HepG2 (cell line): ENCODE measurements at regions not wholly inside any gene's neighbourhood (a gene's known extent, or its start where the extent isn't known, plus 50 kb on each side); places are given as distances from the start of the nearest gene placed in this dataset.

Experiments used
- ATAC-seq: fragments of 200-7000 bp; cut with Tn5 transposase; 3 replicates; pipeline ENCODE4 v1.9.1; 2020; ENCODE audit warnings: mild to moderate bottlenecking, moderate library complexity
- BruUV-seq: library from RNA; stranded (reverse); fragments of 400-500 nt; replicated peaks from 2 replicates; lab custom pipeline; 2021; lab: Mats Ljungman, UMichigan
- CTCF ChIA-PET: fragments of 300-600 bp; formaldehyde crosslinking; extraction: SDS; loops from one replicate; lab custom pipeline; 2021; ENCODE audit warnings: low total read pairs, inconsistent platforms, low intra/inter-chr PET ratio; lab: Yijun Ruan, JAX
- POLR2A ChIA-PET: fragments of 350-600 bp; sonication (Branson Sonifier 250); formaldehyde crosslinking; loops from one replicate; lab custom pipeline; 2020; ENCODE audit warnings: antibody characterized with exemption, inconsistent platforms; lab: Yijun Ruan, JAX
- DNase-seq: peaks from one replicate; pipeline ENCODE4 v3.0.0-alpha.2; 2015; ENCODE audit warnings: low spot score
- FAIRE-seq: peaks from 3 replicates; lab custom pipeline; 2011; peaks lifted over from hg19 to GRCh38; lab: Jason Lieb, UNC
- H2AFZ ChIP-seq: one replicate; pipeline ENCODE4 v1.6.1; 2011; ENCODE audit warnings: low read length, inconsistent platforms
- H3K27ac ChIP-seq: fragments of 300-600 bp; 3 replicates; pipeline ENCODE4 v1.8.0; 2011; ENCODE audit warnings: mixed run types, mild to moderate bottlenecking, mixed read lengths, low read length, inconsistent platforms; ENCODE audit not compliant: insufficient read depth; ENCODE audit errors: extremely low read length
- H3K27me3 ChIP-seq, 2 experiments: fragments of 200-600 bp in 1 of 2; 2 replicates in 1 of 2; 3 replicates in 1 of 2; pipeline versions ENCODE4 v1.6.0 to v1.8.0; 2011; ENCODE audit warnings: low read length in 2 of 2, mild to moderate bottlenecking in 2 of 2, moderate library complexity in 2 of 2, inconsistent platforms in 1 of 2; ENCODE audit not compliant: insufficient read depth in 2 of 2, control insufficient read depth in 1 of 2
- H3K36me3 ChIP-seq, 2 experiments: fragments of 200-600 bp in 1 of 2; replicated peaks in 1 of 2; 2 replicates in 1 of 2; 3 replicates in 1 of 2; pipeline versions ENCODE4 v1.5.1 to v1.8.0; 2011; ENCODE audit warnings: low read length in 2 of 2, inconsistent platforms in 1 of 2; ENCODE audit not compliant: insufficient read depth in 2 of 2, control insufficient read depth in 1 of 2
- H3K4me1 ChIP-seq: 2 replicates; pipeline ENCODE4 v1.5.1; 2012; ENCODE audit warnings: low read length, inconsistent platforms; ENCODE audit not compliant: insufficient read depth
- H3K4me2 ChIP-seq: 2 replicates; pipeline ENCODE4 v1.6.0; 2011; ENCODE audit warnings: low read depth, low read length, inconsistent platforms
- H3K4me3 ChIP-seq, 3 experiments: fragments of 200-600 bp in 1 of 3; sonication (generic), shearing (Covaris generic) in 1 of 3; replicated peaks in 1 of 3; 2 replicates each; pipeline ENCODE4 v1.5.1; 2011 to 2016; ENCODE audit warnings: low read length in 3 of 3, inconsistent platforms in 2 of 3, low read depth in 2 of 3, mild to moderate bottlenecking in 2 of 3, control low read depth in 1 of 3, mixed read lengths in 1 of 3; ENCODE audit not compliant: insufficient read depth in 1 of 3
- H3K79me2 ChIP-seq: one replicate; pipeline ENCODE4 v1.6.1; 2011; ENCODE audit warnings: low read length, inconsistent platforms; ENCODE audit not compliant: insufficient read depth
- H3K9ac ChIP-seq: 2 replicates; pipeline ENCODE4 v1.6.0; 2011; ENCODE audit warnings: mild to moderate bottlenecking, low read depth, low read length, inconsistent platforms; ENCODE audit not compliant: insufficient read depth
- H3K9me3 ChIP-seq: 2 replicates; pipeline ENCODE4 v1.5.1; 2012; ENCODE audit warnings: mild to moderate bottlenecking, low read length
- H4K20me1 ChIP-seq: 2 replicates; pipeline ENCODE4 v1.6.0; 2011; ENCODE audit warnings: inconsistent platforms, mild to moderate bottlenecking, low read length, moderate library complexity; ENCODE audit not compliant: insufficient read depth
- ARHGAP35 ChIP-seq: sonication (generic); formaldehyde crosslinking; IDR thresholded peaks from 2 replicates; pipeline ENCODE4 v1.9.0; 2022; ENCODE audit warnings: mild to moderate bottlenecking, inconsistent platforms, moderate library complexity, missing genetic modification reagents, borderline replicate concordance
- CENPX ChIP-seq: sonication (generic); formaldehyde crosslinking; IDR thresholded peaks from 2 replicates; pipeline ENCODE4 v1.9.0; 2021; ENCODE audit warnings: mild to moderate bottlenecking, missing genetic modification reagents, moderate library complexity
- ETV5 ChIP-seq: IDR thresholded peaks from 2 replicates; pipeline ENCODE4 v1.6.1; 2018; ENCODE audit warnings: missing biosample characterization, missing genetic modification reagents, inconsistent platforms, borderline replicate concordance
- GABPA ChIP-seq, 2 experiments: IDR thresholded peaks; 2 replicates each; pipeline ENCODE4 v1.6.1; 2011 to 2016; ENCODE audit warnings: low read depth in 2 of 2, low read length in 1 of 2, missing biosample characterization in 1 of 2, missing genetic modification characterization in 1 of 2
- HDAC6 ChIP-seq: fragments of 200-600 bp; sonication (generic); IDR thresholded peaks from 2 replicates; pipeline ENCODE4 v1.7.0; 2017; ENCODE audit warnings: mild to moderate bottlenecking, antibody characterized with exemption, low read length, low read depth
- SMAD3 ChIP-seq: sonication (generic); formaldehyde crosslinking; IDR thresholded peaks from 2 replicates; pipeline ENCODE4 v1.4.0; 2020; ENCODE audit warnings: missing genetic modification reagents
- TGIF2 ChIP-seq: IDR thresholded peaks from 2 replicates; pipeline ENCODE4 v1.6.1; 2016; ENCODE audit warnings: control low read depth, missing compliant biosample characterization
- ZFP36L1 ChIP-seq: sonication (generic); formaldehyde crosslinking; IDR thresholded peaks from 2 replicates; pipeline ENCODE4 v1.8.0; 2022; ENCODE audit warnings: mild to moderate bottlenecking, missing genetic modification reagents, moderate library complexity
- ZNF232 ChIP-seq: sonication (generic); formaldehyde crosslinking; IDR thresholded peaks from 2 replicates; pipeline ENCODE4 v1.4.0; 2020; ENCODE audit warnings: missing genetic modification reagents, borderline replicate concordance
- ZNF772 ChIP-seq: sonication (generic); formaldehyde crosslinking; IDR thresholded peaks from 2 replicates; pipeline ENCODE4 v1.5.0; 2020; ENCODE audit warnings: mild to moderate bottlenecking, missing genetic modification reagents
- WGBS: methylation state at CpG from one replicate; pipeline ENCODE4 v1.1.6; 2017; ENCODE audit warnings: low lambda C conversion rate; 5-methylcytosine and 5-hydroxymethylcytosine counted together
- in situ Hi-C: cut with HindIII; loops from 2 replicates; pipeline ENCODE4 v1.10.0; 2017; ENCODE audit warnings: low pct_unique_long_range_greater_than_20kb; ENCODE audit not compliant: extremely low pct_ligation_motif_present
- intact Hi-C: fragments of 100-400 bp; cut with micrococcal nuclease; formaldehyde crosslinking; loops from one replicate; pipeline ENCODE4 v1.10.0; 2022; ENCODE audit not compliant: unreplicated experiment
- TF ChIP-seq, protein P1 (sequence below): sonication (generic); formaldehyde crosslinking; IDR thresholded peaks from 2 replicates; pipeline ENCODE4 v1.5.0; 2020; ENCODE audit warnings: missing genetic modification reagents
- TF ChIP-seq, protein P2 (sequence below): sonication (generic); formaldehyde crosslinking; IDR thresholded peaks from 2 replicates; pipeline ENCODE4 v1.9.0; 2021; ENCODE audit warnings: mild to moderate bottlenecking, missing genetic modification reagents

DNA sequence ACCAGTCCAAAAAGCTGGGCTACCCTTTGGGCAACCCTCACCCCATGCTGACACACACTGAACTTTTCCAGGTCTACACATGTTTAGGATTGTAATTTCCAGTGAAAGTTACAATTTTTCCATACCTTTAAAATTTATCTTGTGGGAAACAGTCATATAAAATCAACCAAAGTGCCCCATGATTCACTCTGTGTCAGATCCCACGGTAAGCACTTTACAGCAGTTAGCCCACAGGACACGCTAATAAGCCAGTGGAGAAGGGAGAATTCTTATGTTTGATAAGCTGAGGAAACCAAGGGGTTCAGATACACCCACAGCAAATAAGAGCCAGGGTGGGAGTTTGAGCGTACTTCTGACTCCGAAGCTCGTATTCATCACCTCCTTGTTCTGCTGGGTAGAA is 72.4 kb upstream of the TBL1X start:
- no TSS peak for BruUV-seq
- no peaks in the 10 kb centered on the region for H3K9me3 ChIP-seq
- H2AFZ ChIP-seq, result no peak overlapping the region
- intact Hi-C loops, result no loop called here
- DNase-seq, result no peak
- CTCF ChIA-PET, result no interaction called here
- no peak for TF ChIP-seq CENPX (CRISPR knock-in tag)
- no peaks in the 10 kb centered on the region for H3K27me3 ChIP-seq
- H3K4me2 ChIP-seq, result no peak overlapping the region
- no peak overlapping the region for H3K4me3 ChIP-seq
- no peaks in the 10 kb centered on the region for H3K36me3 ChIP-seq
- H3K9ac ChIP-seq, result no peak overlapping the region
- in situ Hi-C loops, result no loop called here
- no peak overlapping the region for H3K27ac ChIP-seq
- no peak for FAIRE-seq
- 77% methylated on average over 2 of the region's 5 CpGs for WGBS
- H3K4me1 ChIP-seq, result peaks cover 13% of the 10 kb centered on the region
- no peaks in the 10 kb centered on the region for H3K79me2 ChIP-seq
- no peak for ATAC-seq
- POLR2A ChIA-PET, result no interaction called here
- H4K20me1 ChIP-seq, result no peaks in the 10 kb centered on the region

DNA sequence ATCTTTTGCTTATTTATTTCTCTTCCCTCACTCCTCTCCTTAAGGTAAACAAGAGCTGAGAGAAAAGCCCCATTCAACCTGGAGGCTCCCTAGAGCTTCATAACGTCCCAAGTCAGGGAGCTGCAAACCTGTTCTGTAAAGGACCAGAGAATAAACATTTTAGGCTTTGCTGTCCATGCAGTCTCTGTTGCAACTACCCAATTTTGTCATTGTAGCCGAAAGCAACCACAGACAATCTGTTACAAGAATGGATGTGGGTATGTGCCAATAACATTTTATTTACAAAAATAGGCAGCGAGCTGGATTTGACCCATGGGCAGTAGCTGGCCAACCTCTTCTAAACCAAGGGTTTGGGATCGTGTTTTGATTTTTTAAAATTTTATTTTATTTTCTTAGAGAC is 71.3 kb upstream of the TBL1X start:
- H3K27me3 ChIP-seq, result no peaks in the 10 kb centered on the region
- H3K4me1 ChIP-seq, result peaks cover 14% of the 10 kb centered on the region
- DNase-seq (no peak), ATAC-seq (no peak), FAIRE-seq (no peak)
- intact Hi-C loops (no loop called here), in situ Hi-C loops (no loop called here)
- BruUV-seq, result no TSS peak
- H3K36me3 ChIP-seq, result no peaks in the 10 kb centered on the region
- no peak overlapping the region for H3K4me2 ChIP-seq
- no peak overlapping the region for H2AFZ ChIP-seq
- WGBS, result 33% methylated on average over 4 of the region's 4 CpGs
- H3K4me3 ChIP-seq, result no peak overlapping the region
- H3K79me2 ChIP-seq, result no peaks in the 10 kb centered on the region
- ChIA-PET POLR2A (no interaction called here), CTCF (no interaction called here)
- no peak overlapping the region for H3K9ac ChIP-seq
- H3K9me3 ChIP-seq, result no peaks in the 10 kb centered on the region
- H3K27ac ChIP-seq, result no peak overlapping the region
- no peaks in the 10 kb centered on the region for H4K20me1 ChIP-seq
- no peak for TF ChIP-seq GABPA (IDR thresholded peaks at IDR 0.05; ENCODE audit: low read depth, low read length)
- no peak for TF ChIP-seq GABPA (CRISPR knock-in tag; IDR thresholded peaks at IDR 0.05; ENCODE audit: low read depth)
- TF ChIP-seq ETV5, result no peak
- no peak for TF ChIP-seq ZNF772 (CRISPR knock-in tag)
- TF ChIP-seq TGIF2, result no peak
- no peak for TF ChIP-seq ZNF232 (CRISPR knock-in tag)
- TF ChIP-seq, protein P1, sequence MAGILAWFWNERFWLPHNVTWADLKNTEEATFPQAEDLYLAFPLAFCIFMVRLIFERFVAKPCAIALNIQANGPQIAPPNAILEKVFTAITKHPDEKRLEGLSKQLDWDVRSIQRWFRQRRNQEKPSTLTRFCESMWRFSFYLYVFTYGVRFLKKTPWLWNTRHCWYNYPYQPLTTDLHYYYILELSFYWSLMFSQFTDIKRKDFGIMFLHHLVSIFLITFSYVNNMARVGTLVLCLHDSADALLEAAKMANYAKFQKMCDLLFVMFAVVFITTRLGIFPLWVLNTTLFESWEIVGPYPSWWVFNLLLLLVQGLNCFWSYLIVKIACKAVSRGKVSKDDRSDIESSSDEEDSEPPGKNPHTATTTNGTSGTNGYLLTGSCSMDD (CRISPR knock-in tag), result no peak
- TF ChIP-seq, protein P2, sequence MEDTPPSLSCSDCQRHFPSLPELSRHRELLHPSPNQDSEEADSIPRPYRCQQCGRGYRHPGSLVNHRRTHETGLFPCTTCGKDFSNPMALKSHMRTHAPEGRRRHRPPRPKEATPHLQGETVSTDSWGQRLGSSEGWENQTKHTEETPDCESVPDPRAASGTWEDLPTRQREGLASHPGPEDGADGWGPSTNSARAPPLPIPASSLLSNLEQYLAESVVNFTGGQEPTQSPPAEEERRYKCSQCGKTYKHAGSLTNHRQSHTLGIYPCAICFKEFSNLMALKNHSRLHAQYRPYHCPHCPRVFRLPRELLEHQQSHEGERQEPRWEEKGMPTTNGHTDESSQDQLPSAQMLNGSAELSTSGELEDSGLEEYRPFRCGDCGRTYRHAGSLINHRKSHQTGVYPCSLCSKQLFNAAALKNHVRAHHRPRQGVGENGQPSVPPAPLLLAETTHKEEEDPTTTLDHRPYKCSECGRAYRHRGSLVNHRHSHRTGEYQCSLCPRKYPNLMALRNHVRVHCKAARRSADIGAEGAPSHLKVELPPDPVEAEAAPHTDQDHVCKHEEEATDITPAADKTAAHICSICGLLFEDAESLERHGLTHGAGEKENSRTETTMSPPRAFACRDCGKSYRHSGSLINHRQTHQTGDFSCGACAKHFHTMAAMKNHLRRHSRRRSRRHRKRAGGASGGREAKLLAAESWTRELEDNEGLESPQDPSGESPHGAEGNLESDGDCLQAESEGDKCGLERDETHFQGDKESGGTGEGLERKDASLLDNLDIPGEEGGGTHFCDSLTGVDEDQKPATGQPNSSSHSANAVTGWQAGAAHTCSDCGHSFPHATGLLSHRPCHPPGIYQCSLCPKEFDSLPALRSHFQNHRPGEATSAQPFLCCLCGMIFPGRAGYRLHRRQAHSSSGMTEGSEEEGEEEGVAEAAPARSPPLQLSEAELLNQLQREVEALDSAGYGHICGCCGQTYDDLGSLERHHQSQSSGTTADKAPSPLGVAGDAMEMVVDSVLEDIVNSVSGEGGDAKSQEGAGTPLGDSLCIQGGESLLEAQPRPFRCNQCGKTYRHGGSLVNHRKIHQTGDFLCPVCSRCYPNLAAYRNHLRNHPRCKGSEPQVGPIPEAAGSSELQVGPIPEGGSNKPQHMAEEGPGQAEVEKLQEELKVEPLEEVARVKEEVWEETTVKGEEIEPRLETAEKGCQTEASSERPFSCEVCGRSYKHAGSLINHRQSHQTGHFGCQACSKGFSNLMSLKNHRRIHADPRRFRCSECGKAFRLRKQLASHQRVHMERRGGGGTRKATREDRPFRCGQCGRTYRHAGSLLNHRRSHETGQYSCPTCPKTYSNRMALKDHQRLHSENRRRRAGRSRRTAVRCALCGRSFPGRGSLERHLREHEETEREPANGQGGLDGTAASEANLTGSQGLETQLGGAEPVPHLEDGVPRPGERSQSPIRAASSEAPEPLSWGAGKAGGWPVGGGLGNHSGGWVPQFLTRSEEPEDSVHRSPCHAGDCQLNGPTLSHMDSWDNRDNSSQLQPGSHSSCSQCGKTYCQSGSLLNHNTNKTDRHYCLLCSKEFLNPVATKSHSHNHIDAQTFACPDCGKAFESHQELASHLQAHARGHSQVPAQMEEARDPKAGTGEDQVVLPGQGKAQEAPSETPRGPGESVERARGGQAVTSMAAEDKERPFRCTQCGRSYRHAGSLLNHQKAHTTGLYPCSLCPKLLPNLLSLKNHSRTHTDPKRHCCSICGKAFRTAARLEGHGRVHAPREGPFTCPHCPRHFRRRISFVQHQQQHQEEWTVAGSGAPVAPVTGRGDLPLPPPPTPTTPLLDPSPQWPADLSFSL (CRISPR knock-in tag), result no peak
- TF ChIP-seq ARHGAP35, result no peak
- TF ChIP-seq HDAC6, result no peak
- no peak for TF ChIP-seq ZFP36L1 (CRISPR knock-in tag)
- TF ChIP-seq SMAD3 (CRISPR knock-in tag), result no peak
